Stromal cell of bone marrow (primary cell): ENCODE measurements at regions not wholly inside any gene's neighbourhood (a gene's known extent, or its start where the extent isn't known, plus 50 kb on each side); places are given as distances from the start of the nearest gene placed in this dataset.
"Not testable (repeated sequence)": the region's sequence is repeated elsewhere in the genome, so short reads cannot be mapped to it uniquely, and the experiment has no call there.

Source experiments
- DNase-seq: peaks from one replicate; pipeline ENCODE4 v3.0.0-alpha.2; 2012; ENCODE audit warnings: low read depth

GRCh38 chr1:99538618-99538956, 107.3 kb upstream of the PALMD start:
- no peak for DNase-seq

- DNase-seq = no peak
Measured at GRCh38 chr1:99539131-99539530, 106.8 kb upstream of the PALMD start.

- no peak for DNase-seq
Measured at GRCh38 chr1:99540744-99541143, 105.2 kb upstream of the PALMD start.

GRCh38 chr1:99544328-99544727, 101.6 kb upstream of the PALMD start:
- no peak for DNase-seq

- DNase-seq = no peak
Measured at GRCh38 chr1:99546432-99547416, 99.2 kb upstream of the PALMD start.

GRCh38 chr1:99548943-99549605, 96.8 kb upstream of the PALMD start:
- no peak for DNase-seq

- no peak for DNase-seq
Measured at GRCh38 chr1:99550198-99550597, 95.7 kb upstream of the PALMD start.

GRCh38 chr1:99551812-99552614, 93.9 kb upstream of the PALMD start:
- DNase-seq = no peak

GRCh38 chr1:99553301-99553700, 92.6 kb upstream of the PALMD start:
- no peak for DNase-seq

GRCh38 chr1:99553819-99554218, 92.1 kb upstream of the PALMD start:
- not testable (repeated sequence) for DNase-seq

GRCh38 chr1:99554727-99555126, 91.2 kb upstream of the PALMD start:
- DNase-seq = no peak

- peak; percentile 89 for DNase-seq
Measured at GRCh38 chr1:99557546-99558202, 88.2 kb upstream of the PALMD start.

- no peak for DNase-seq
Measured at GRCh38 chr1:99559166-99559565, 86.7 kb upstream of the PALMD start.

GRCh38 chr1:99560207-99561040, 85.5 kb upstream of the PALMD start:
- no peak for DNase-seq

- DNase-seq = no peak
Measured at GRCh38 chr1:99561952-99562351, 84.0 kb upstream of the PALMD start.

GRCh38 chr1:99565606-99566289, 80.2 kb upstream of the PALMD start:
- DNase-seq = no peak

GRCh38 chr1:99566290-99567021, 79.5 kb upstream of the PALMD start:
- no peak for DNase-seq

- no peak for DNase-seq
Measured at GRCh38 chr1:99570486-99571089, 75.3 kb upstream of the PALMD start.

- DNase-seq = no peak
Measured at GRCh38 chr1:99571092-99571734, 74.7 kb upstream of the PALMD start.
